ENCODE measurements at regions not wholly inside any gene's neighbourhood (a gene's known extent, or its start where the extent isn't known, plus 50 kb on each side); places are given as distances from the start of the nearest gene placed in this dataset.

DNA sequence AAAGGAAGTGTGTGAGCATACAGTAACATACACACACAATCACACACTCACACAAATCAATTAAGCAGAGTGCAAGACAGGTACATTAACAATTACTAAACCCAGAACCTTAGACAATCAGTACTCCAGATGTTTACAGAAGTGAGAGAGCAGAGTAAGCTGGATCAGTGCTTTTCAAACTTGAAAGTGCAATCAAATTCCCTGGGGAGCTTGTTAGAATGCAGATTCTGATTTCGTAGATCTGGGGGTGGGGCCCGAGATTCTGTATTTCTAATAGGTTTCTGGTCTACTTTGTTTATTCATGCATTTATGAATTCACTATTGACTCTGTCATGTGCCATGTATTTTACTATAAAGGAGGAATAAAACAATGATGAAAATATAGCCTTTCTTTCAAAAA, 179.6 kb upstream of the PHYHIPL start:
- no peak for DNase-seq (ENCODE audit: low spot score)

GRCh38 chr10:58998924-58999713, 177.3 kb upstream of the PHYHIPL start:
- no peak for DNase-seq (ENCODE audit: low spot score)

DNA sequence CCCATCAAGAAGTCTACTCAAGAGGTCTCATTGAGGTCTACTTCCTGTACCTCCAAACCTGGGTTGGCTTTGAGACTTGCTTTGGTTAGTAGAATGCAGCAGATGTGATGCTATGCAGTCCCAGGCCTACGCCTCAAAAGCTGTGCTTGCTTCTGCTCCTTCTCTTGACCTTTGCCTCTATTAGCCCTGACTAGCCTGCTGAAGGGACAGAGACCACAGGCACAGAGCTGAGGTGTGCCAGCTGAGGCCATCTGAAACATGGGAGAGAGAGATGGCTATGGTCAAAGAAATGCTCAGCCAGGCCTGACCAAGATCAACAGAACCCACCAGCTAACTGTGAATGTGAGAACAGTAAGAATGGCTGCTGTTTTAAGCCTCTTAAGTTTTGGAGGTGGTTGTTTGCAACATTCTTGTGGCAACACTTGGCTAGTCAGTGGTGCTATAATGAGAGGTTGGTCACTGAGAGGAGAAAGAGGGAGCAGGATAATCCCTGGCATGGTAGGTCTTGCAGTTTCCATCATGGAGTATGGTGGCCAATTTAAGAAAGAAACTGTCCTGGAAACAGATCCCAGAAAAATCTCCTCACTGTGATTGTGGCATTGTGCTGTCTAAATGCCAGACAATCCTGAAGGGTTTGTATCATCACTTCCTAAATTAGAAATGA, 176.1 kb upstream of the PHYHIPL start:
- DNase-seq (ENCODE audit: low spot score): no peak

DNA sequence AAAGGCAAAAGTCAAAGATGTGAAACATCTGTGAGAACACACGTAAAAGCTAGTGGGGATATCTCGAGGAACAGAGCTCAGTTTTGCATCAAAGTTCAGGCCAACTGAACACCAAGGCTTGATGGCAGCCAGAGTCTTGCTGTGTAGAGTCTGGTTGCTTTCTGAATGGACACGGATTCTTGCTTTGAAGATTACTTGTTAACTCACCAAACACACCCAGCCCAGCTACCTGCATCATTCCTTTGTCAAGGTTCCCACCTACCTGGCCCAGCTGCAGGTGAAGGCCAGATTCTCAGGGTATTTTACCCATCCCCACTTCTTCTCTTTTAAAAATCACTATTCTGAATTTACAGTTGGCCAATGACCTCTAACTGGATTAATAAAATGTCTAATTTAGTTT, 174.4 kb upstream of the PHYHIPL start:
- DNase-seq (ENCODE audit: low spot score): no peak

GRCh38 chr10:59003203-59003602, 173.2 kb upstream of the PHYHIPL start:
- no peak for DNase-seq (ENCODE audit: low spot score)

GRCh38 chr10:59004392-59004791, 172.1 kb upstream of the PHYHIPL start:
- DNase-seq (ENCODE audit: low spot score): no peak

DNA sequence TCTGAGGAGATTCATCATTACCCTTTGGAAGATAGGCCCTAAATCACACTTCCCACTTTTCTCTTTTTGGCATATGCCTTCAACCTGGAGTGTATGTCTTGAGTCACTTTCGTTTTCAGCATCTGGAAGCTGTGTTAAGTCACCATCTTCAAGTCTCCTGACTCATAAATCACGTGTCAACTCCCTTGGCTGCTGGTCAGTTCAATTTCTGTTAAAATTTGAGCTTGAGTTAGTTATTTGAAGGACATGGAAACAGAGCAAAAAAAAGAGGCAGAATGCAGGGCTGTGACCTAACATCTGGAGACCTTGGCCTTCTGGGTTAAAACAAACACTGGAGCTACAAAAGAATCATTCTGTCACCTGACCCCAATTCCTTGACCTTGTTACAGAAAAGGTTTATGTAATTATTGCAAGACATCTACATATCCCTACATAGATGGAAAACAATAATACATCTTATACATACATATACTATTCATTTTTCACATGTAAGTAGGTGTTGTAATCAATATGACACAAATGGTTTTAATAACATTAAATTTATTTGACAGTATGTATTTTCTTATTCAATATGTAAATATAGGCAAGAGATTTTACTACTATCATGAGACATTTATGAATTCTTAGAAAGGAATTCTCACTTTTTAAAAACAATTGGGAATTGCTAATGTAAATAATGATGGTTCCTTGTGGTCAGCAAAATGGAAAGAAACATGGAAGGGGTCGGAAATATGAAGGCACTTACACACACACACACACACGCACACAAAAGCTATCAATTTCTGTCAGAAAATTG, 169.7 kb upstream of the PHYHIPL start:
- no peak for DNase-seq (ENCODE audit: low spot score)

GRCh38 chr10:59007307-59008025, 169.0 kb upstream of the PHYHIPL start:
- no peak for DNase-seq (ENCODE audit: low spot score)

GRCh38 chr10:59008452-59008851, 168.0 kb upstream of the PHYHIPL start:
- DNase-seq (ENCODE audit: low spot score): no peak

DNA sequence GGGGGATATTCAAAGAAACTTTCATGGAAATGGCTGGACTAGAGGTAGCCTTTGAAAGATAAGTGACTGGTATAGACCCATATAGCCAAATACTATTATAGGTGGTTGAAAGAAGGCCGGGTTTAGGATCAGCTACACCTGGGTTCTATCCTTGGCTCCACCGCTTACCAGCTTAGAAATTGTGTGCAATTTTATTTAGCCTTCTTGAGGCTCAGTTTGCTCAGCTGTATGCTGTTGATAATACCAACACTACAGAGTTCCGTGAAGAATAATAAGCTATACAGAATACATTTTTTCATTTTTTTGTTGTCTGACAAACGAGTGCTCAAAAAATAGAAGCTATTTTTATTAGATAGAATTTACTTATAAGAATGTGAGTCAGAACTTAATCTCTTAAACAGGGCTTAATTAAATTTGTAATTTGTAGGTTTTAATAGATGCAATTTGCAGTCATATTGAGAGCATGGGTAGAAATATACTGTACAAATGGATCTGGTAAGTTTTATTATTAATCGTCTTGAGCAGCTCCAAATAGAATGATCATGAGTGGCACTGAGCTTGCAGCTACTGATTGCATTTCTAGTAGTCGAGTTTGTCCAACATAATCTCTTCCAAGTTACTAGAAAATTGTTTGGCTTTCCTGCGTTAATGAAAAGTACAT, 164.3 kb upstream of the PHYHIPL start:
- DNase-seq (ENCODE audit: low spot score): no peak

DNA sequence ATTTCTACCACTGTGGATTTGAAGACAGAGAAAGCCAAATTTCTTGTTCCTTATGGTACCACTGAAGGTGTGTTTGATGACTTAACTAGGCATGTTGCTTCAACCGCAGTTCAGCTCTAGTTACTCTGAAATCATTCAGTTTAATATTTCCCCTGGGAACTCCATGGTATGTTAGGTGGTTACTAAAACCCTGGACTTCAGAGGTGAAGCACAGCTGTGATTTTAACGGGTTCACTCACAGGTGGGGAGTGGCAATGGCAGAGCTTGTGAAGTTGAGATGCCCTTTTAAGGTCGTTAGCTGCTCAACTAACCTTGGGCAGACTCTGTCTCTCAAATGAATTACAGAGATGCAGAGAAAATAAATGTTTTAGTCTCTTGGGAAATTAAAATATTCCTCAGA, 163.6 kb upstream of the PHYHIPL start:
- no peak for DNase-seq (ENCODE audit: low spot score)

DNA sequence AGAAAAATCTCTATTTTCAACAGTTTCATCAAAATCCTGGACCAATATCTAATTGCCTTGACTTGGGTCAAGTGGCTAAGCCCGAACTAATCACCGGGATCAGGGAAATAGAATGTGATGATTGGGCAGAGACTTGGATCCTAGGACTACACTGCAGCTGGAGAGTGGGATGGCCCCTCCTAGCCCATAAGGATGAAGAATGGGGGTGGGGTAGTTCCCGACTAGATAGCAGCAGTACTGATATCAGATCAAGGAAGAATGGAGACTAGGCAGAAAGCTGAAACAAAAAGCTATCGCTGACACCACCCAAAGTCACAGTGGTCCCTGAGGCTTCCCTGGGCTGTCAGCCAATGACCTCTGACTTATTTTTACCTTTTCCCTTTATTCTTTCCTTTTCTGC, 160.4 kb upstream of the PHYHIPL start:
- no peak for DNase-seq (ENCODE audit: low spot score)

GRCh38 chr10:59018977-59019376, 157.5 kb upstream of the PHYHIPL start:
- no peak for DNase-seq (ENCODE audit: low spot score)

DNA sequence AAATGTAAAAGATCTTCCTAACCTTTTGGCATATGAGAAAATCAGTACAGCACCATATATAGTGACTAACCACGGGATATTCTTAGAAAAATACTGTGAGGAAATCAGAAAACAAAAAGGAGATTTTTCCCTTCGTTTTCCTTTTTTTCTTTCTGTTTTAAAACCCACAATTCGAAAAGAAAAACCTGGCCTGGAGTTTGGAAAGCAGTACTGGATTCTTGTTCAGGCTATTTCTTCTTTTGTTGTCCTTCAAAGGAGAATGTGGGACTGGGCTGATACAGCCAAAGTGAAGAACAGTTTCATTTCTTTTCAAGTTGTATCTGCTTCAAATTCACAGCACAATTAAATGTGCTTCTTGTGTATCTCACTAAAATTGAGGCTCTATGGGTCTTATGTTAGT, 156.8 kb upstream of the PHYHIPL start:
- no peak for DNase-seq (ENCODE audit: low spot score)

DNA sequence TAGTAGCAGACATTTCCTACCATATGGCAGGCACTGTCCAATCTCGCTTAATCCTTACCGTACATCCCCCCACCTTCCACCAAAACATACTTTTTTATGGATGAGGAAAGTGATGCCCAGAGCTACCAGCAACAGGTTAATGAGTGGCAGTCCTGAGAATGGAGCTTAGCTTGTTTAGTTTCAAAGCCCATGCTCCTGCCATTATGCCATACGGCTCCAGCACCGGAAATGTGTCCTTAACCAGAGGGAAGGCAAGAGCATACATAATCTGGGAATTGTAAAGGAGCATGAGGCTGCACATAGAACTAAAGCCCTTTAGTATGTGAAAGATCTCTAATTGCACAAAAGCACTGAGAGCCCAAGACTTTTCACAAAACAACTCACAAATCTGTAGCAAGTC, 155.9 kb upstream of the PHYHIPL start:
- DNase-seq (ENCODE audit: low spot score): no peak

DNA sequence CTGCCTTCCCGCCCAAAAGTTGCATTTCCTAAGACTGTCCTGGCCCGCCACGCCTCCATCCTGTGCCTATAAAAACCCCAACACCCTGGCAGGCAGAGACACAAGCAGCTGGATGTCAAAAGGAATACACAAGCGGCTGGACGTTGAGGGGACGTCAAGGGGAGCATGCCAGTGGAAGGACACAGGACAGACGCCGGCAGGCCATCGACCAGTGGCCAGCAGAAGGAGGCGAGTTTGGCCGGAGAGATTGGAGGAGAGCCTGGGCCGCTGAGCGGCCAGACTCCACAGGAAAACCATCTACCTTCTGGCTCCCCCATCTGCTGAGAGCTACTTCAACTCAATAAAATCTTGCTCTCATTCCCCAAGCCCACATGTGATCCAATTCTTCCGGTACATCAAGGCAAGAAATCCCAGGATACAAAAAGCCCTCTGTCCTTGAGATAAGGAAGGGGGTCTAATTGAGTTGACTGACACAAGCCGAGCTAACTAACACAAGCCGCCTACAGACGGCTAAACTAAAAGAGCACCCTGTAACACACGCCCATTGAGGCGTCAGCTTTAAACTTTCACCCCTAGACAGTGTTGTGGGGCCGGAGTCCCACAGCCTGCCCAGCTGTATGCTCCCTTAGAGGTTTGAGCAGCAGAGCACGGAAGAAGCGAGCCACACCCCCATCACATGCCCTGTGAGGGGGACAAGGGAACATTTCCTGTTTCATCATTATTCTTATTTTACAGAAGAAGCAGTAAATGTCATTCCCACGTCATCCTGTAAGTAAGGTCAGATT, 150.3 kb upstream of the PHYHIPL start:
- no peak for DNase-seq (ENCODE audit: low spot score)

DNA sequence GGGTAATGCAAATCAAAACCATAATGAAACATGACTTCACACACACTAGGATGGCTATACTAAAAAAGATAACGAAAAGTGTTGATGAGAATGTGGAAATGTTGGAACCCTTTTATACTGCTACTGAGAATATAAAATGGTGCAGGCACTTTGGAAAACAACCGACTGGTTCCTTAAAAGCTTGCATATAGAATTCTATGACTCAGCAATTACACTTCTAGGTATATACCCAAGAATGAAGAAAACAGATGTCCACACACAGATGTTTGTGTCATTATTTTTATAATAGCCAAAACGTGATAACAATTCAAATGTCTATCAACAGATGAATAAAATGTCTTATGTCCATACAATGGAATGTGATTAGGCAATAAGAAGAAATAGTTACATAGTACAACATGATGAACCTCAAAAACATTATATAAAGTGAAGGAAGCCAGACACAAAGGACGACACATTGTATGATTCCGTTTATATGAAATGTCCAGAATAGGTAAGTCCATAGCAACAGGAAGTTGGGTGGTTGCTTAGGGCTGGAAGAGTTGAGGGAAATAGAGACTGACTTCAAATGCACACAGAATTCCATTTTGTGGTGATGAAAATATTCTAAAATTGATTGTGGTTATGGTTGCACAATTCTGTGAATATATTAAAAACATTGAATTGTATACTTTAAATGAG, 148.3 kb upstream of the PHYHIPL start:
- DNase-seq (ENCODE audit: low spot score): no peak

DNA sequence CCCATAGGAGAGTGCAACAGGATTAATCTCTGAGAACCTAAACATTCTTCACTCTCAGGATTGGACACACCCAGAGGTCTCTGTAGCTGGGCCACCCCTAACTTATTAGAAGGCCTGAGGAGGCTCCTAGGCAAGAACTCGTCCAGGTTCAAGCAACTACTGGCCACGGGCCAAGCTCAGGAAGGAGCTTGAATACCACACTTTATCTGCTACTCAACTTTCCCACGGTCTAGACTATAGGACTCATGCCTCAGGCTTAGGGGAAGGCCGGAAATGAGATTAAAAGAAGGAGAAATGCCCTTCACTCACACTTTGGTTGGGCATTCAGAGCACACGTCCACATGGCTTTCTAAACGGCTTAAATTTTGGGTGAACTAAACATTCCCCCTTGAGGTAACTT, 142.8 kb upstream of the PHYHIPL start:
- no peak for DNase-seq (ENCODE audit: low spot score)

- no peak for DNase-seq (ENCODE audit: low spot score)
Measured at GRCh38 chr10:59036311-59037017, 140.0 kb upstream of the PHYHIPL start.

GRCh38 chr10:59037018-59037389, 139.4 kb upstream of the PHYHIPL start:
- DNase-seq (ENCODE audit: low spot score): no peak
